GM19238 (cell line): ENCODE measurements at regions not wholly inside any gene's neighbourhood (a gene's known extent, or its start where the extent isn't known, plus 50 kb on each side); places are given as distances from the start of the nearest gene placed in this dataset.

Experiments used
- DNase-seq: peaks from one replicate; pipeline ENCODE4 v3.0.0; 2011; ENCODE audit warnings: low spot score; ENCODE audit not compliant: insufficient read length

- DNase-seq, result no peak
Observed at GRCh38 chr22:47396515-47396914, 634.1 kb downstream of the TBC1D22A start.

GRCh38 chr22:47396105-47396504 is 633.7 kb downstream of the TBC1D22A start:
- DNase-seq, result no peak

GRCh38 chr22:47395481-47395880 is 633.0 kb downstream of the TBC1D22A start:
- DNase-seq, result no peak

DNA sequence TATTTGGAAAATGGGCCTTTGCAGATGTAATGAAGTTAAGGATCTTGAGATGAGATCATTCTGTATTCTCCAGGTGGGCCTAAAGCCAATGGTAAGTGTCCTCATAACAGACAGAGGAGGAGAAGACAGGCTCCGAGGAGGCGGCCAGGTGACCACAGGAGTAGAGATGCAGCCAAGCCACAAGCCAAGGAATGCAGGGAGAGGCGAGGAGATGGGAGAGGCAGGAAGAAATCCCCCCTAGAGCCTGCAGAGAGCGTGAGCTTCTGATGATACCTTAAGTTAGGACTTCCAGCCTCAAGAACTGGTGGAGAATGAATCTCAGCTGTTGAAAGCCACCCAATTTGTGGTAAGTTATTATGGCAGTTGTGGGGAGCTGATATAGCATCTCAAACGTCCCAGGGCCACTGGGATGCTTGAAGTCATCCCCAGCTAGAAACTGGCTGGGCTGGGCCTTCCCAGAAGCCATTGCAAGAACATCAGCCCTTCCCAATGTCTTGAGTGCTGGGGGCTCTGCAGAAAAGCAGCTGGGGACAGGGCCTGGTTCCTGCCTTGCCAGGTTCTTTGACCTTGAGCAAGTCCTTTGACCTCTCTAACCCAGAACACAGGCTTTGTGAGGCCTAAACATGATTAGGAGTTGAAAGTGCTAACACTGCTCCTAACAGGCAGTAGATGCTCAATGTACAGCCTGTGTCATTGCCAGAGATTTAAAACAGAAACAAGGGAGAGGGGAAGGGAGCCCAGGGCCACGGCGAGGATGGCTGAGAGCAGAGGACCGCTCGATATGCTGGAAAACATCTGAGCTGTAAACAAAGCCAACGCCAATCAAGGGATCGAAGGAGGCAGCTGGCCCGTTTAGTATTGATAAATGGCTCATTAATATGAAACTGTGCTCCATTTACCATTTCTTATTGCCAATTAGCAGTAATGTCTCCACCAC is 632.3 kb downstream of the TBC1D22A start:
- DNase-seq, result no peak

DNA sequence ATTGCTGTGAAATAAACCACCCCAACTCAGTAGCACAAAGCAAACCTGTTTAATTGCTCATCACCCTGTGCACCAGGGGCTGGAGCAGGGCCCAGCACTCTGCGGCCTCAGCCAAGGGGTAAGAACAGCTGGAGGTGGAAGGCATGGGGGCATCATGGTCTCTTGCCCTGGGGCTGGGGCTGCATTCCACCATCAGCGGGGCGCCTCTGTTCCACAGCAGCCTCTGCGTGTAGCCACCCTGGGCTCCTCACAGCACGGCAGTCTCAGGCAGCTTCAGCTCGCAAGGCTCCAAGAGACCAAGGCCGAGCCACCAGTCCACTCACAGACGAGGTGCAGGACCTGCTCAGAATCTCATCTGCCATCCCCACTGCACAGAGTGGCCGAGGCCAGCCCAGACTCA is 630.7 kb downstream of the TBC1D22A start:
- DNase-seq, result no peak

- DNase-seq, result no peak
Observed at GRCh38 chr22:47392729-47393128, 630.3 kb downstream of the TBC1D22A start.

DNA sequence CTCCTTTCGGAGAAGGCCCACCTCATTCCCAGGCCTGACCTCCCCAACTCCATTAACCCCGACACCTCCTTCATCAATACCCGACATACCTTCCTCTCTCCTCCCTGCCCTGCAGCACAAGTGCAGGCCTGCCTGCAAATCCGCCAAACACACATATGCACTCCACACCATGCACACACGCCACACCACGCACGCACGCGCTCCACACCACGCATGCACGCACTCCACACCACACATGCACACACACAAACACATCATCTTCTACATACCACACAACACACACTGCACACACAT is 629.6 kb downstream of the TBC1D22A start:
- no peak for DNase-seq

DNA sequence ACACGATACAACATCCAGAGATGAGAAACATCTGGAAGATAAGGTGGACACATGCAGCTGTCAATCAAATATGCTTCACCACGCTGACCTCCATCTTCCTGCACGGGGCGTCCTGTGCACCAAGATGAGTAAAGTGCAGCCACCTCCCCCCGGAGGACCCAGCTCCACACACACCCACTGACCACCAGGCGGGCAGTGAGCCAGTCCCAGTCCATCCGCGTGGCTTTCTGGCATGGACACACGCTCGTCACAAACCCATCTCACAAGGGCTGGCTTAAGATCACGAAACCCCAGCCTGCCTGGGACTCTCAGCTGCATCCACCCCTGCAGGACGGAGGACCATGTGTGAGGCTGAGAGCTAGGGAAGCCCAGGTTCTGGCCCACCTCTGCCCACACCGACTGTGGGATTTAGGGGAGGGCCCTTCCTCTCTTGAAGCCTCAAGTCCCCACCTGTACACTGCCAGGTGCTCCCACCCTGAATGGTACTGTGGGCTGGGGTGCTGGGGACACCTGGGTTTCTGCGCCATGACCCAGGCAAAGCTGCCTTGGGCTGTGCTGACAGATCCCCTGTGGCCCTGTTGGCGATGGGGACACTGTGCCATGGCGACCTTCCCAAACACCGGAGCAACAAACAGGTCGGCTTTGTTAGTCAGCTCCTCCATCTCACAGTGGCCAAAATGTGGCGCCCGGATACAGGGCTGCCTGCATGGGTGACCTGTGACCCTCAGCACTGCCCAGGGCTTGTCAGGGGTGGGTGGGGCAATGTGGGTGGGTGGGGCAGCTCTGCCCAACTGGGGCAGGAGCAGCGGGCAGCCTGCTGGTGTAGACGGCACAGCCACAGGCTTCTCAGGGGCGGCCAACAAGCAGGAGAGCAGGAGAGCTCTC is 629.0 kb downstream of the TBC1D22A start:
- no peak for DNase-seq

- no peak for DNase-seq
Observed at GRCh38 chr22:47390026-47390970, 627.8 kb downstream of the TBC1D22A start.

DNA sequence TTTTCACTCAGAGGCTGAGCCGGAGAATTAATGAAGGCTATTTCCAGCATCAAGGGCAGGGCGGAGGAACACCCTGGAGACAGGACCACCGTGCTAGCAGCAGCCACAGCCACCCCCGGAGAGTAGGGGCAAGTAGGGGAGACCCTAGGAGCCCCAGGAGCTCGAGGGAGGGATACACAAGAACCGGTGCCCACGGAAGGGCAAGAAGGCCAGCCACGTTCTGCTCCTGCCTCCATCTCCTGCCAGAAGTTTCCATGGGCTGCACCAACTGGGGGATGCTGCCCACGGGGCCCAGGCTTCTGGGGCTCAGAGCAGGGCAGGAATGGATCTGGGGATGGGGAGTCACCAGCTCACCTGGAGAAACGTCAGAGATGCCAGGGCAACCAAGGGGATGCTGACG is 626.8 kb downstream of the TBC1D22A start:
- DNase-seq, result no peak

DNA sequence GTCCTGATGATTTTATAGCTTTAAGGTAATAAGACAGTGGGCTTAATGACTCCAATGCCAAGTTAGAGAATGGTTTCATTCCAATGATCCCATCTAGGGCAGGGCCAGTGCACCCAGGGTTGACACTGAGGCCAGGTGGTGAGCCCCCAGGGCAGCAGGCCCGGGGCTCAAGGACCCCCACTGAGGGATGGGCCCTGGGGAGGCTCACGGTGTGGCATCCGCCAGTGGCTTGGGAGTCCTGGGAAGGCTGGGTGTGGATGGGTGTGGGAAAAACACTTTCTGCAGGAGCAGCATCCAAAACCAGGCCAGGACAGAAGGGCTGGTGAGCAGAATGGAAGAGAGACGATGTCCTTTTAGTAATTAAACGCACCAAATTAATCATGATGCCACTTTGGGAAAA is 626.3 kb downstream of the TBC1D22A start:
- no peak for DNase-seq

DNA sequence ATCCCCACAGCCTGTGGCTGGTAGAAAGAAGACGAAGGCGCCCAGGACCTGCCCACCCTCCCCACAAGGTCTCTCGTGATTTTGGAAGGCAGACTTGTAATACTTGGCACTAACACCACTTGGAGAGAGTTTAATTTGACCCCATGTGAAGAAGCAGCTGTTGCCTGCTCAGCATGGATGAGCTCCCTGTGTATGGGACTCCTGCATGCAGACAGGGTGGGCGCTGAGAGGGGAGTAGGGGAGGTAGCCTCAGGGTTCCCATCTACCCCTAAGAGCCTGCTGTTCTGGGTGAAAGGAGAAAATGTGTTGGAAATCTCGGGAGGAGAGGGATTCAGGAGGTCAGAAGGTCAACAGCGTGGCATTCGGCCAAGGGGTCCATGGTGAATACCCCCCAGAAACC is 625.9 kb downstream of the TBC1D22A start:
- DNase-seq, result no peak

DNA sequence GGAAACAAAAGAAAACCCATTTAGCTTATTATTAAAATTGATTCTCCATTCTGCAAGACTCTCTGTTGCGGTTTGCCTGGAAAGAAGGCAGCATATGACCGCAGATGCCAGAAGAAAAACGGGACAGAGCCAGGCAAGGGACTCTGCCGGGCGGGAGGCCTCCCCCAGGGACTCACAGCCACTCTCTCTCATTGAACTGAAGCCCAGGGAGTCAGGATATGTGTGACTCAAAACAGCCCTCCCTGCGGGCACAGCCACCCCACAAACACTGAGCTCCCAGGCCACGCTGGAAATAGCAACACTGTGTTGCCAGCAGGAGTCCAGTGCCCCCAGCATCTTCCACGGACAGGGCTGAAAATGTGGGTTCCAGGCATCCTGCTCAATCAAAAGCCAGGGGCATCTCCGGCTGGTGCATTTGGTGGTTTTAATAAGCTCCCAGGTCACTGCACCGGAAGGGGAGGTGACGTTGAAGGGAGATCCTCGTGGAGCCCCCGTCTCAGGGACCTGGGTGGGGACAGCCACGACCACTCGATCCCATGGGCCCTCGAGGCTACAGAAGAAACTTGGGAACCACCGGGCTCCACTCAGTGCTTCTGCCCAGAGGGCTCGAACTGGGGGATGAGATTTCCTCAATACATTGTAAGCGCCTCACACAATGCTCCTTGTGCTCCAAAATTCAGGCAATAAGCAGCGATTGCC is 624.5 kb downstream of the TBC1D22A start:
- DNase-seq, result no peak

- no peak for DNase-seq
Observed at GRCh38 chr22:47384977-47385376, 622.5 kb downstream of the TBC1D22A start.

- DNase-seq, result no peak
Observed at GRCh38 chr22:47382164-47382890, 619.9 kb downstream of the TBC1D22A start.

DNA sequence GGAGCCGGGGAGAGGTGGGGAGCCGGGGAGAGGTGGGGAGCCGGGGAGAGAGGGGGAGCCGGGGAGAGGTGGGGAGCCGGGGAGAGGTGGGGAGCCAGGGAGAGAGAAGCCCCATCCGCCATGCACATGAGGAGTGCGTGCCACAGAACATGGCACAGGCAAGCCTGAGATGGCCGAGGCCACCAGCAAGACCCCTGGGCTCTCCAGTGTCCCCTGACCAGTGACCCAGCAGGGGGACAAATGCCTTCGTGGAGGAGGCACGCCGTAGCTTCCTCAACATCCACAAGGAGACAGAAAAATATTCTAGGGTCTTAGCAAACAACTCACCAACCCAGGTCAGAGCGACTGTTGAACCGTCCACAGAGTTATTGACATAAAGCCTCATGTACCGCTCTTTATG is 618.8 kb downstream of the TBC1D22A start:
- DNase-seq, result no peak

- DNase-seq, result no peak
Observed at GRCh38 chr22:47380692-47381091, 618.2 kb downstream of the TBC1D22A start.

DNA sequence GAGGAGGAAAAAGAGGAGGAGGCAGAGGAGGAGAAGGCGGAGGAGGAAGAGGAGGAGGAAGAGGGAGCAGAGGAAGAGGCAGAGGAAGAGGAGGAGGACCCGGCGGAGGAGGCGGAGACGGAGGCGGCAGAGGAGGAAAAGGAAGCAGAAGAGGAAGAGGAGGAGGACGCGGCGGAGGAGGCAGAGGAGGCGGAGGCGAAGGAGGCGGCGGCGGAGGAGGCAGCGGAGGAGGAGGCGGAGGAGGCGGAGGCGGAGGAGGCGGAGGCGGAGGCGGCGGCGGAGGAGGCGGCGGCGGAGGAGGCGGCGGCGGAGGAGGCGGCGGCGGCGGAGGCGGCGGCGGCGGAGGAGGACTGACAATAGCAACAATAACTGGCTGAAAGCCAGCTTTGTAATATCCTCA is 616.6 kb downstream of the TBC1D22A start:
- no peak for DNase-seq

DNA sequence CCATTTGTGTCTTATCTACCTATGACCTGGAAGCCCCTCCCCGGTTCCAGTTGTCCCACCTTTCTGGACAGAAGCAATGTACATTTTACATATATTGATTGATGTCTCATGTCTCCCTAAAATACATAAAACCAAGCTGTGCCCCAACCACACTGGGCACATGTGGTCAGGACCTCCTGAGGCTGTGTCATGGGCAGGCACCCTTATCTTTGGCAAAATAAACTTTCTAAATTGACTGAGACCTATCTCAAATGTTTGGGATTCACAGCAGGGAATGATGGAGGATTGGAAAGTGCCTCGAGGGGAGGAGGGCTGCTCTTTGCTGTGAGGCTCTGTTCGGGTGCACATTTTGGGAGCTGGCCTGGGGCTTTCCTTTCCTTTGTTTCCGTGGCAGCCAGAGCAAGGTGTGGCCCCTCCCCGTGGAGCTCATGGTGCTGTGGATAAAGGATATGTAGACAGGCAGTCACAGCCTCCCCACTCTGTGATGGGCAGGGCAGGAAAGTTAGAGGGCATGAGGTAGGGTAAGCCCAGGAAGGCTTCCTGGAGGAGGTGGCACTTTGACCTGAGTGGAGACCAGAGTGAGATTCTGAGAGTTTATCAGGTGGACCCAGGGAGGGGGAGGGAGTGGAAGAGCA is 615.6 kb downstream of the TBC1D22A start:
- DNase-seq, result no peak
